ENCODE measurements at regions not wholly inside any gene's neighbourhood (a gene's known extent, or its start where the extent isn't known, plus 50 kb on each side); places are given as distances from the start of the nearest gene placed in this dataset.

DNA sequence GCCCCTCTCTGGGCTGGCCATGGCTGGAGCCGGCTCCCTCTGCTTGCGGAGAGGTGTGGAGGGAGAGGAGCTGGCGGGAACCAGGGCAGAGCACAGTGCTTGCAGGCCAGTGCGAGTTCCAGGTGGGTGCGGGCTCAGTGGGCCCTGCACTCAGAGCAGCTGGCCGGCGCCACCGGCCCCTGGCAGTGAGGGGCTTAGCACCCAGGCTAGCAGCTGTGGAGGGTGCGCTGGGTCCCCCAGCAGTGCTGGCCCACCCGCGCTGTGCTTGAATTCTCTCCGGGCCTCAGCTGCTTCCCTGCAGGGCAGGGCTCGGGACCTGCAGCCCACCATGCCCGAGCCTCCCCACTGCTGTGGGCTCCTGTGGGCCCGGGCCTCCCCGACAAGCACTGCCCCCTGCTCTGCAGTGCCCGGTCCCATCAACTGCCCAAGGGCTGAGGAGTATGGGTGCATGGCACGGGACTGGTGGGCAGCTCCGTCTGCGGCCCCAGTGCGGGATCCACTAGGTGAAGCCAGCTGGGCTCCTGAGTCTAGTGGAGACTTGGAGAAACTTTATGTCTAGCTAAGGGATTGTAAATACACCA is 61.2 kb upstream of the AGR3 start:
- Histone ChIP-seq H3K27me3 (ENCODE audit: insufficient read depth, low read depth, low read length) (no peaks in the 10 kb centered on the region), H3K9me3 (ENCODE audit: low read length) (no peaks in the 10 kb centered on the region), H3K9ac (ENCODE audit: low read length) (no peak overlapping the region), H3K79me2 (replicated peaks; ENCODE audit: insufficient read depth, low read length) (no peaks in the 10 kb centered on the region), H3K4me3 (ENCODE audit: low read length) (no peak overlapping the region), H3F3A (ENCODE audit: insufficient read depth, low read length, poor library complexity, severe bottlenecking) (no peaks in the 10 kb centered on the region), H4K20me1 (ENCODE audit: insufficient read depth) (no peaks in the 10 kb centered on the region), H3K4me2 (ENCODE audit: low read length) (no peak overlapping the region), H3K36me3 (ENCODE audit: insufficient read depth, low read length) (no peaks in the 10 kb centered on the region), H2AFZ (ENCODE audit: low read depth, low read length) (no peak overlapping the region), H3K9me2 (ENCODE audit: insufficient read depth, low read length) (no peaks in the 10 kb centered on the region), H3K27ac (ENCODE audit: low read length) (no peak overlapping the region)
- TF ChIP-seq SMC3 (conservative IDR thresholded peaks at IDR 0.05; ENCODE audit: poor library complexity) (no peak), RAD21 (conservative IDR thresholded peaks at IDR 0.05) (no peak), POLR2AphosphoS5 (IDR thresholded peaks at IDR 0.05) (no peak), TAF1 (IDR thresholded peaks at IDR 0.05; ENCODE audit: low read depth) (no peak), EP300 (conservative IDR thresholded peaks at IDR 0.05; ENCODE audit: poor library complexity, severe bottlenecking) (no peak), MXI1 (conservative IDR thresholded peaks at IDR 0.05; ENCODE audit: poor library complexity, severe bottlenecking) (no peak), EZH2 (IDR thresholded peaks at IDR 0.05; ENCODE audit: borderline replicate concordance, insufficient read depth, low read length, poor library complexity, severe bottlenecking) (no peak)
- TF ChIP-seq, protein P1, sequence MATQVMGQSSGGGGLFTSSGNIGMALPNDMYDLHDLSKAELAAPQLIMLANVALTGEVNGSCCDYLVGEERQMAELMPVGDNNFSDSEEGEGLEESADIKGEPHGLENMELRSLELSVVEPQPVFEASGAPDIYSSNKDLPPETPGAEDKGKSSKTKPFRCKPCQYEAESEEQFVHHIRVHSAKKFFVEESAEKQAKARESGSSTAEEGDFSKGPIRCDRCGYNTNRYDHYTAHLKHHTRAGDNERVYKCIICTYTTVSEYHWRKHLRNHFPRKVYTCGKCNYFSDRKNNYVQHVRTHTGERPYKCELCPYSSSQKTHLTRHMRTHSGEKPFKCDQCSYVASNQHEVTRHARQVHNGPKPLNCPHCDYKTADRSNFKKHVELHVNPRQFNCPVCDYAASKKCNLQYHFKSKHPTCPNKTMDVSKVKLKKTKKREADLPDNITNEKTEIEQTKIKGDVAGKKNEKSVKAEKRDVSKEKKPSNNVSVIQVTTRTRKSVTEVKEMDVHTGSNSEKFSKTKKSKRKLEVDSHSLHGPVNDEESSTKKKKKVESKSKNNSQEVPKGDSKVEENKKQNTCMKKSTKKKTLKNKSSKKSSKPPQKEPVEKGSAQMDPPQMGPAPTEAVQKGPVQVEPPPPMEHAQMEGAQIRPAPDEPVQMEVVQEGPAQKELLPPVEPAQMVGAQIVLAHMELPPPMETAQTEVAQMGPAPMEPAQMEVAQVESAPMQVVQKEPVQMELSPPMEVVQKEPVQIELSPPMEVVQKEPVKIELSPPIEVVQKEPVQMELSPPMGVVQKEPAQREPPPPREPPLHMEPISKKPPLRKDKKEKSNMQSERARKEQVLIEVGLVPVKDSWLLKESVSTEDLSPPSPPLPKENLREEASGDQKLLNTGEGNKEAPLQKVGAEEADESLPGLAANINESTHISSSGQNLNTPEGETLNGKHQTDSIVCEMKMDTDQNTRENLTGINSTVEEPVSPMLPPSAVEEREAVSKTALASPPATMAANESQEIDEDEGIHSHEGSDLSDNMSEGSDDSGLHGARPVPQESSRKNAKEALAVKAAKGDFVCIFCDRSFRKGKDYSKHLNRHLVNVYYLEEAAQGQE (IDR thresholded peaks at IDR 0.05; ENCODE audit: borderline replicate concordance), result no peak
- TF ChIP-seq, protein P2, sequence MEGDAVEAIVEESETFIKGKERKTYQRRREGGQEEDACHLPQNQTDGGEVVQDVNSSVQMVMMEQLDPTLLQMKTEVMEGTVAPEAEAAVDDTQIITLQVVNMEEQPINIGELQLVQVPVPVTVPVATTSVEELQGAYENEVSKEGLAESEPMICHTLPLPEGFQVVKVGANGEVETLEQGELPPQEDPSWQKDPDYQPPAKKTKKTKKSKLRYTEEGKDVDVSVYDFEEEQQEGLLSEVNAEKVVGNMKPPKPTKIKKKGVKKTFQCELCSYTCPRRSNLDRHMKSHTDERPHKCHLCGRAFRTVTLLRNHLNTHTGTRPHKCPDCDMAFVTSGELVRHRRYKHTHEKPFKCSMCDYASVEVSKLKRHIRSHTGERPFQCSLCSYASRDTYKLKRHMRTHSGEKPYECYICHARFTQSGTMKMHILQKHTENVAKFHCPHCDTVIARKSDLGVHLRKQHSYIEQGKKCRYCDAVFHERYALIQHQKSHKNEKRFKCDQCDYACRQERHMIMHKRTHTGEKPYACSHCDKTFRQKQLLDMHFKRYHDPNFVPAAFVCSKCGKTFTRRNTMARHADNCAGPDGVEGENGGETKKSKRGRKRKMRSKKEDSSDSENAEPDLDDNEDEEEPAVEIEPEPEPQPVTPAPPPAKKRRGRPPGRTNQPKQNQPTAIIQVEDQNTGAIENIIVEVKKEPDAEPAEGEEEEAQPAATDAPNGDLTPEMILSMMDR (IDR thresholded peaks at IDR 0.05; ENCODE audit: poor library complexity, severe bottlenecking), result no peak

DNA sequence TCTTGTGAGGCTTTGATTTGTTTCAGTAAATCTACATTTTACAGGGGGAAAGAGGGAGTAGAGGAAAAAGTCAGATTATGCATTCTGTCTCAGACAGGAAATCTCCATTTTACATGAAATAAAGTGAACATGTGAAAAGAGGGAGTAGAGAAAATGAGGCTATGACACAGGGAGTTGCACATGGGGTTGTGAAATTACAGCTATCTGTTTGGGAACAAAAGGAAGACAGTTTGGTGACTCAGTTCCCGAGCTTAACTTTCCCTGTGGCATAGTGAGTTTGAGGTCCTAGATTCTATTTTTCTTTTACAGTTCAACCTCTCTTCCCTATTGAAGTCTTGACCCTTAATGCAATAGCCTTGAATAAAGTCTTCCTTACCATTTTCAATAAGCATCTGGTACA is 63.2 kb upstream of the AGR3 start:
- no peaks in the 10 kb centered on the region for H3K79me2 ChIP-seq (replicated peaks; ENCODE audit: insufficient read depth, low read length)
- no peaks in the 10 kb centered on the region for H3K9me2 ChIP-seq (ENCODE audit: insufficient read depth, low read length)
- H3K9ac ChIP-seq (ENCODE audit: low read length), result no peak overlapping the region
- no peaks in the 10 kb centered on the region for H4K20me1 ChIP-seq (ENCODE audit: insufficient read depth)
- H3K27ac ChIP-seq (ENCODE audit: low read length), result no peak overlapping the region
- no peaks in the 10 kb centered on the region for H3K27me3 ChIP-seq (ENCODE audit: insufficient read depth, low read depth, low read length)
- H3K4me3 ChIP-seq (ENCODE audit: low read length), result no peak overlapping the region
- peaks cover 6% of the 10 kb centered on the region for H3K9me3 ChIP-seq (ENCODE audit: low read length)
- H2AFZ ChIP-seq (ENCODE audit: low read depth, low read length), result no peak overlapping the region
- H3K4me2 ChIP-seq (ENCODE audit: low read length), result no peak overlapping the region
- H3K36me3 ChIP-seq (ENCODE audit: insufficient read depth, low read length), result no peaks in the 10 kb centered on the region
- TF ChIP-seq, protein P2 (IDR thresholded peaks at IDR 0.05; ENCODE audit: poor library complexity, severe bottlenecking), result no peak
- no peak for TF ChIP-seq EZH2 (IDR thresholded peaks at IDR 0.05; ENCODE audit: borderline replicate concordance, insufficient read depth, low read length, poor library complexity, severe bottlenecking)
- TF ChIP-seq RAD21 (conservative IDR thresholded peaks at IDR 0.05), result no peak
- no peak for TF ChIP-seq TAF1 (IDR thresholded peaks at IDR 0.05; ENCODE audit: low read depth)
- TF ChIP-seq MXI1 (conservative IDR thresholded peaks at IDR 0.05; ENCODE audit: poor library complexity, severe bottlenecking), result no peak
- no peak for TF ChIP-seq POLR2AphosphoS5 (IDR thresholded peaks at IDR 0.05)
- TF ChIP-seq EP300 (conservative IDR thresholded peaks at IDR 0.05; ENCODE audit: poor library complexity, severe bottlenecking), result no peak
- TF ChIP-seq SMC3 (conservative IDR thresholded peaks at IDR 0.05; ENCODE audit: poor library complexity), result no peak
- TF ChIP-seq, protein P1 (IDR thresholded peaks at IDR 0.05; ENCODE audit: borderline replicate concordance), result no peak
- H3F3A ChIP-seq (ENCODE audit: insufficient read depth, low read length, poor library complexity, severe bottlenecking), result no peaks in the 10 kb centered on the region

All from neural cell (in vitro differentiated cells).